ENCODE measurements at regions not wholly inside any gene's neighbourhood (a gene's known extent, or its start where the extent isn't known, plus 50 kb on each side); places are given as distances from the start of the nearest gene placed in this dataset.

- no peak for TF ChIP-seq CTCF (conservative IDR thresholded peaks at IDR 0.05)
- TF ChIP-seq EZH2 (IDR thresholded peaks at IDR 0.05; ENCODE audit: low read depth), result no peak
Observed at GRCh38 chr3:177811112-177811511, 613.8 kb upstream of the TBL1XR1 start.

Data from PC-9 (cell line).